Lower leg skin (tissue), 3 donors: ENCODE measurements at regions not wholly inside any gene's neighbourhood (a gene's known extent, or its start where the extent isn't known, plus 50 kb on each side); places are given as distances from the start of the nearest gene placed in this dataset.

Experiments
- CTCF ChIP-seq, 3 donors: fragments of 450-650 bp; IDR thresholded peaks; one replicate each; pipeline ENCODE4 v1.5.1; 2016; ENCODE audit warnings: antibody characterized with exemption in 3 of 3, mild to moderate bottlenecking in 3 of 3, moderate library complexity in 2 of 3
- POLR2A ChIP-seq, 2 donors: fragments of 450-650 bp; IDR thresholded peaks; one replicate each; pipeline ENCODE4 v1.6.1; 2016 to 2017; ENCODE audit warnings: antibody characterized with exemption in 2 of 2, mild to moderate bottlenecking in 1 of 2, moderate library complexity in 1 of 2

DNA sequence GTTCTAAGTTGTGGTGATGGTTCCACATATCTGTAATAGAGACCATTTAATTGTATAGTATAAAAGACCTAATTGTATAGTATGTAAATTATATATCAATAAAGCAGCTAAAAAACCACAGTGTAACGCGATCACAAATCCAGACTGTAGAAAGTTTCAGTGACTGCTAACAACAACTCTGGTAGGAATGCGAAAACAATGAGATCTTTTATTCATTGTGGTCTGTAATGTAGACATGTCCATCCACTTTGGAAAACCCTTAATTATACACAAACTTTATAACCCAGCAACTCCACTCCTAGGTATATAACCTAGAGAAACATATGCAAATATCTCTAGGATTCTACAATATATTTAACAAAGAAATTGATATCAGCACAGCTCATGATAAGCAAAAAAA, 549.5 kb downstream of the SLITRK1 start:
- TF ChIP-seq CTCF (IDR thresholded peaks at IDR 0.05) = no peak
- no peak for TF ChIP-seq POLR2A (IDR thresholded peaks at IDR 0.05)
